IPS-NIHi11 (cell line): ENCODE measurements at regions not wholly inside any gene's neighbourhood (a gene's known extent, or its start where the extent isn't known, plus 50 kb on each side); places are given as distances from the start of the nearest gene placed in this dataset.
A peak's percentile ranks its signal among the peaks of the same experiment; 100 is the strongest.

ENCODE experiments used
- DNase-seq: peaks from one replicate; pipeline ENCODE4 v3.0.0; 2012; ENCODE audit warnings: mixed read lengths, low spot score

- DNase-seq = no peak
Observed at GRCh38 chr4:179441596-179441995, 1999.4 kb upstream of the AGA start.

GRCh38 chr4:179447308-179447707, 2005.1 kb upstream of the AGA start:
- no peak for DNase-seq

- DNase-seq = peak; percentile 17
Observed at GRCh38 chr4:179465131-179465797, 2023.0 kb upstream of the AGA start.

GRCh38 chr4:179467878-179468277, 2025.6 kb upstream of the AGA start:
- DNase-seq = no peak

GRCh38 chr4:179472164-179472563, 2029.9 kb upstream of the AGA start:
- no peak for DNase-seq

GRCh38 chr4:179478608-179479007, 2036.4 kb upstream of the AGA start:
- no peak for DNase-seq

- DNase-seq = no peak
Observed at GRCh38 chr4:179485781-179486180, 2043.5 kb upstream of the AGA start.

GRCh38 chr4:179486570-179487335, 2044.5 kb upstream of the AGA start:
- no peak for DNase-seq

GRCh38 chr4:179492260-179493080, 2050.2 kb upstream of the AGA start:
- no peak for DNase-seq

GRCh38 chr4:179503976-179504375, 2061.7 kb upstream of the AGA start:
- no peak for DNase-seq

- DNase-seq = no peak
Observed at GRCh38 chr4:179509489-179509888, 2067.3 kb upstream of the AGA start.

GRCh38 chr4:179521952-179522351, 2079.7 kb upstream of the AGA start:
- no peak for DNase-seq

GRCh38 chr4:179530958-179531357, 2088.7 kb upstream of the AGA start:
- DNase-seq = no peak

GRCh38 chr4:179536694-179537093, 2094.5 kb upstream of the AGA start:
- DNase-seq = peak; percentile 13

GRCh38 chr4:179539641-179540040, 2097.4 kb upstream of the AGA start:
- DNase-seq = no peak

- DNase-seq = no peak
Observed at GRCh38 chr4:179543771-179544170, 2101.5 kb upstream of the AGA start.

GRCh38 chr4:179544496-179544895, 2102.3 kb upstream of the AGA start:
- DNase-seq = no peak

GRCh38 chr4:179552131-179552530, 2109.9 kb upstream of the AGA start:
- DNase-seq = no peak

- DNase-seq = no peak
Observed at GRCh38 chr4:179563741-179564140, 2121.5 kb upstream of the AGA start.

GRCh38 chr4:179569549-179569948, 2127.3 kb upstream of the AGA start:
- DNase-seq = no peak

- DNase-seq = no peak
Observed at GRCh38 chr4:179582164-179582905, 2140.1 kb upstream of the AGA start.

- DNase-seq = no peak
Observed at GRCh38 chr4:179583221-179583620, 2141.0 kb upstream of the AGA start.
